ENCODE measurements at regions not wholly inside any gene's neighbourhood (a gene's known extent, or its start where the extent isn't known, plus 50 kb on each side); places are given as distances from the start of the nearest gene placed in this dataset.

GRCh38 chr9:73371801-73372200 lies 220.1 kb downstream of the ANXA1 start:
- no peak for TF ChIP-seq CTCF (IDR thresholded peaks at IDR 0.05; ENCODE audit: borderline replicate concordance, extremely low read depth, low read length, poor library complexity, severe bottlenecking)
- no peak for TF ChIP-seq EZH2 (IDR thresholded peaks at IDR 0.05; ENCODE audit: borderline replicate concordance, low read depth, low read length, severe bottlenecking)
